Liver (tissue), 3 donors: ENCODE measurements at regions not wholly inside any gene's neighbourhood (a gene's known extent, or its start where the extent isn't known, plus 50 kb on each side); places are given as distances from the start of the nearest gene placed in this dataset.

Source experiments
- GABPA ChIP-seq, 2 donors: IDR thresholded peaks in 1 of 2; conservative IDR thresholded peaks in 1 of 2; 2 replicates each; pipeline ENCODE4 v1.6.1; 2016; ENCODE audit warnings: antibody characterized with exemption in 2 of 2, mild to moderate bottlenecking in 1 of 2, moderate library complexity in 1 of 2
- JUND ChIP-seq, 2 donors: IDR thresholded peaks; 2 replicates each; pipeline ENCODE4 v1.6.1; 2016; ENCODE audit warnings: antibody characterized with exemption in 2 of 2
- RAD21 ChIP-seq, 2 donors: IDR thresholded peaks; 2 replicates each; pipeline ENCODE4 v1.6.1; 2016; ENCODE audit warnings: antibody characterized with exemption in 2 of 2, mild to moderate bottlenecking in 2 of 2
- TAF1 ChIP-seq: conservative IDR thresholded peaks from 2 replicates; pipeline ENCODE4 v1.6.1; 2016; ENCODE audit warnings: antibody characterized with exemption, mild to moderate bottlenecking
- YY1 ChIP-seq: IDR thresholded peaks from 2 replicates; pipeline ENCODE4 v1.6.1; 2016; ENCODE audit warnings: antibody characterized with exemption, mild to moderate bottlenecking
- TF ChIP-seq, protein P1 (sequence below): fragments of 150-350 bp; IDR thresholded peaks from 2 replicates; pipeline ENCODE4 v1.5.1; 2017; ENCODE audit warnings: improper control_type of control experiment, low read depth, low read length; ENCODE audit not compliant: missing input control
- TF ChIP-seq, protein P2 (sequence below): IDR thresholded peaks from 2 replicates; pipeline ENCODE4 v1.6.1; 2016; ENCODE audit warnings: antibody characterized with exemption, mild to moderate bottlenecking
- donor health status: healthy.
- donor health status: healthy.

DNA sequence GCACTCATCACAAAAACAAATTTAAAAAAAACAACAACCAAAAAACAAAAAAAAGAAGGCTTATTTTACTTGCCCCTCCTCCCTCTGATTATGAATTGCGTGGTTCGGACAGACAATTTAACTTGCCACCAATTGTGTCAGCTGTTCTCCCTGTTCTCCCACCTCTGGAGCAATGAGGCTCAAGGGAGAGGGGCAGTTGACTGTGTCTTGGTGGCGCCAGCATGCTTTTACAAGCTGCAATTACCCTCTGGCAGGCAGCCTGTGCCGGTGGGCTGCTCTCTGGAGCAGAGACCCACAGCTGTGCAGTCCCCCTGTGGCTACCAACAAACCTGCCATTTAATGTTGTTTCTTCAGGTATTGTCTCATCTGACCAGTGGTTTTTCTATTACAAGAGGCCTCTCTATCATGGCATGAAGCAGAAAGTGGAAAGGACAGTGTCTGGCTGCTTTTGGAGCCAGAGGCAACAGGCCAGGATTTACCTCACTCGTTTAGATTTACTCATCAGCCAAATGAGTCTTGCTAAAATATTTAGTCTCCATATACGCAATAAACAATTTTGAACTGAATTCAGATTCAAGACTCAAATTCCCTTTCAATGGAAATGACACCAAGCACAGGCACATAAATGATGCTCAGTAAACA lies 192.0 kb upstream of the TPRG1 start:
- TF ChIP-seq JUND (IDR thresholded peaks at IDR 0.05), result no peak
- TF ChIP-seq, protein P1, sequence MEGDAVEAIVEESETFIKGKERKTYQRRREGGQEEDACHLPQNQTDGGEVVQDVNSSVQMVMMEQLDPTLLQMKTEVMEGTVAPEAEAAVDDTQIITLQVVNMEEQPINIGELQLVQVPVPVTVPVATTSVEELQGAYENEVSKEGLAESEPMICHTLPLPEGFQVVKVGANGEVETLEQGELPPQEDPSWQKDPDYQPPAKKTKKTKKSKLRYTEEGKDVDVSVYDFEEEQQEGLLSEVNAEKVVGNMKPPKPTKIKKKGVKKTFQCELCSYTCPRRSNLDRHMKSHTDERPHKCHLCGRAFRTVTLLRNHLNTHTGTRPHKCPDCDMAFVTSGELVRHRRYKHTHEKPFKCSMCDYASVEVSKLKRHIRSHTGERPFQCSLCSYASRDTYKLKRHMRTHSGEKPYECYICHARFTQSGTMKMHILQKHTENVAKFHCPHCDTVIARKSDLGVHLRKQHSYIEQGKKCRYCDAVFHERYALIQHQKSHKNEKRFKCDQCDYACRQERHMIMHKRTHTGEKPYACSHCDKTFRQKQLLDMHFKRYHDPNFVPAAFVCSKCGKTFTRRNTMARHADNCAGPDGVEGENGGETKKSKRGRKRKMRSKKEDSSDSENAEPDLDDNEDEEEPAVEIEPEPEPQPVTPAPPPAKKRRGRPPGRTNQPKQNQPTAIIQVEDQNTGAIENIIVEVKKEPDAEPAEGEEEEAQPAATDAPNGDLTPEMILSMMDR, result no peak
- no peak for TF ChIP-seq GABPA (IDR thresholded peaks at IDR 0.05 in 1 of 2, conservative IDR thresholded peaks at IDR 0.05 in 1 of 2)
- TF ChIP-seq TAF1, result no peak
- TF ChIP-seq, protein P2, sequence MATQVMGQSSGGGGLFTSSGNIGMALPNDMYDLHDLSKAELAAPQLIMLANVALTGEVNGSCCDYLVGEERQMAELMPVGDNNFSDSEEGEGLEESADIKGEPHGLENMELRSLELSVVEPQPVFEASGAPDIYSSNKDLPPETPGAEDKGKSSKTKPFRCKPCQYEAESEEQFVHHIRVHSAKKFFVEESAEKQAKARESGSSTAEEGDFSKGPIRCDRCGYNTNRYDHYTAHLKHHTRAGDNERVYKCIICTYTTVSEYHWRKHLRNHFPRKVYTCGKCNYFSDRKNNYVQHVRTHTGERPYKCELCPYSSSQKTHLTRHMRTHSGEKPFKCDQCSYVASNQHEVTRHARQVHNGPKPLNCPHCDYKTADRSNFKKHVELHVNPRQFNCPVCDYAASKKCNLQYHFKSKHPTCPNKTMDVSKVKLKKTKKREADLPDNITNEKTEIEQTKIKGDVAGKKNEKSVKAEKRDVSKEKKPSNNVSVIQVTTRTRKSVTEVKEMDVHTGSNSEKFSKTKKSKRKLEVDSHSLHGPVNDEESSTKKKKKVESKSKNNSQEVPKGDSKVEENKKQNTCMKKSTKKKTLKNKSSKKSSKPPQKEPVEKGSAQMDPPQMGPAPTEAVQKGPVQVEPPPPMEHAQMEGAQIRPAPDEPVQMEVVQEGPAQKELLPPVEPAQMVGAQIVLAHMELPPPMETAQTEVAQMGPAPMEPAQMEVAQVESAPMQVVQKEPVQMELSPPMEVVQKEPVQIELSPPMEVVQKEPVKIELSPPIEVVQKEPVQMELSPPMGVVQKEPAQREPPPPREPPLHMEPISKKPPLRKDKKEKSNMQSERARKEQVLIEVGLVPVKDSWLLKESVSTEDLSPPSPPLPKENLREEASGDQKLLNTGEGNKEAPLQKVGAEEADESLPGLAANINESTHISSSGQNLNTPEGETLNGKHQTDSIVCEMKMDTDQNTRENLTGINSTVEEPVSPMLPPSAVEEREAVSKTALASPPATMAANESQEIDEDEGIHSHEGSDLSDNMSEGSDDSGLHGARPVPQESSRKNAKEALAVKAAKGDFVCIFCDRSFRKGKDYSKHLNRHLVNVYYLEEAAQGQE, result no peak
- no peak for TF ChIP-seq RAD21 (IDR thresholded peaks at IDR 0.05)
- no peak for TF ChIP-seq YY1
